ENCODE measurements at regions not wholly inside any gene's neighbourhood (a gene's known extent, or its start where the extent isn't known, plus 50 kb on each side); places are given as distances from the start of the nearest gene placed in this dataset.

GRCh38 chr16:10232757-10233156 is 50.5 kb upstream of the GRIN2A start:
- TF ChIP-seq CTCF (IDR thresholded peaks at IDR 0.05; ENCODE audit: unreplicated experiment) = no peak
- H3K4me1 Mint-ChIP-seq = peaks cover 3% of the 10 kb centered on the region
- peaks cover 12% of the 10 kb centered on the region for H3K9me3 Mint-ChIP-seq

GRCh38 chr16:10239640-10240039 is 57.4 kb upstream of the GRIN2A start:
- no peak for DNase-seq (ENCODE audit: low spot score in 2 of 2, unreplicated experiment in 2 of 2)
- Mint-ChIP-seq H3K9me3 (no peaks in the 10 kb centered on the region), H3K27me3 (ENCODE audit: low read depth) (peaks cover 6% of the 10 kb centered on the region), H3K4me3 (no peak overlapping the region), H3K36me3 (no peaks in the 10 kb centered on the region), H3K27ac (no peak overlapping the region), H3K4me1 (peaks cover 5% of the 10 kb centered on the region)
- TF ChIP-seq CTCF (IDR thresholded peaks at IDR 0.05; ENCODE audit: unreplicated experiment) = no peak

More at GRCh38 chr16:10232757-10233156, 50.5 kb upstream of the GRIN2A start:
- Mint-ChIP-seq H3K36me3 (no peaks in the 10 kb centered on the region), H3K27ac (no peak overlapping the region), H3K27me3 (ENCODE audit: low read depth) (peaks cover 7% of the 10 kb centered on the region), H3K4me3 (no peak overlapping the region)
- no peak for DNase-seq (ENCODE audit: low spot score in 2 of 2, unreplicated experiment in 2 of 2)

- no peak overlapping the region for H3K4me3 Mint-ChIP-seq
- no peak for DNase-seq (ENCODE audit: low spot score in 2 of 2, unreplicated experiment in 2 of 2)
- H3K27me3 Mint-ChIP-seq (ENCODE audit: low read depth) = peaks cover 6% of the 10 kb centered on the region
- no peak for TF ChIP-seq CTCF (IDR thresholded peaks at IDR 0.05; ENCODE audit: unreplicated experiment)
- H3K36me3 Mint-ChIP-seq = no peaks in the 10 kb centered on the region
- H3K9me3 Mint-ChIP-seq = no peaks in the 10 kb centered on the region
- no peak overlapping the region for H3K27ac Mint-ChIP-seq
- H3K4me1 Mint-ChIP-seq = peaks cover 5% of the 10 kb centered on the region
These were observed 58.8 kb upstream of the GRIN2A start for GRCh38 chr16:10240854-10241613.

- TF ChIP-seq CTCF (IDR thresholded peaks at IDR 0.05; ENCODE audit: unreplicated experiment) = no peak
- Mint-ChIP-seq H3K27me3 (ENCODE audit: low read depth) (peaks cover 6% of the 10 kb centered on the region), H3K27ac (no peak overlapping the region), H3K4me3 (no peak overlapping the region), H3K9me3 (no peaks in the 10 kb centered on the region), H3K36me3 (no peaks in the 10 kb centered on the region), H3K4me1 (peaks cover 5% of the 10 kb centered on the region)
- DNase-seq (ENCODE audit: low spot score in 2 of 2, unreplicated experiment in 2 of 2) = no peak
These were observed 59.9 kb upstream of the GRIN2A start for GRCh38 chr16:10242097-10242496.

- Mint-ChIP-seq H3K27me3 (ENCODE audit: low read depth) (peaks cover 6% of the 10 kb centered on the region), H3K36me3 (no peaks in the 10 kb centered on the region), H3K4me3 (no peak overlapping the region), H3K9me3 (no peaks in the 10 kb centered on the region), H3K4me1 (peaks cover 5% of the 10 kb centered on the region), H3K27ac (no peak overlapping the region)
- TF ChIP-seq CTCF (IDR thresholded peaks at IDR 0.05; ENCODE audit: unreplicated experiment) = no peak
- DNase-seq (ENCODE audit: low spot score in 2 of 2, unreplicated experiment in 2 of 2) = no peak
These were observed 60.7 kb upstream of the GRIN2A start for GRCh38 chr16:10242916-10243315.

Measured in mesothelial cell of epicardium (in vitro differentiated cells).